Testis (tissue), 2 donors: ENCODE measurements at regions not wholly inside any gene's neighbourhood (a gene's known extent, or its start where the extent isn't known, plus 50 kb on each side); places are given as distances from the start of the nearest gene placed in this dataset.

Experiments
- POLR2A ChIP-seq: fragments of 450-650 bp; IDR thresholded peaks from one replicate; pipeline ENCODE4 v1.6.1; 2017; ENCODE audit warnings: antibody characterized with exemption, mild to moderate bottlenecking, moderate library complexity
- TF ChIP-seq, protein P1 (sequence below), 3 experiments: fragments of 450-650 bp in 2 of 3; fragments of 200-600 bp in 1 of 3; sonication (generic) in 1 of 3; IDR thresholded peaks; one replicate each; pipeline ENCODE4 v1.5.1; 2016 to 2019; ENCODE audit warnings: antibody characterized with exemption in 3 of 3, mild to moderate bottlenecking in 2 of 3, moderate library complexity in 1 of 3

GRCh38 chr13:106675311-106675710, 107.4 kb upstream of the ARGLU1 start:
- TF ChIP-seq, protein P1, sequence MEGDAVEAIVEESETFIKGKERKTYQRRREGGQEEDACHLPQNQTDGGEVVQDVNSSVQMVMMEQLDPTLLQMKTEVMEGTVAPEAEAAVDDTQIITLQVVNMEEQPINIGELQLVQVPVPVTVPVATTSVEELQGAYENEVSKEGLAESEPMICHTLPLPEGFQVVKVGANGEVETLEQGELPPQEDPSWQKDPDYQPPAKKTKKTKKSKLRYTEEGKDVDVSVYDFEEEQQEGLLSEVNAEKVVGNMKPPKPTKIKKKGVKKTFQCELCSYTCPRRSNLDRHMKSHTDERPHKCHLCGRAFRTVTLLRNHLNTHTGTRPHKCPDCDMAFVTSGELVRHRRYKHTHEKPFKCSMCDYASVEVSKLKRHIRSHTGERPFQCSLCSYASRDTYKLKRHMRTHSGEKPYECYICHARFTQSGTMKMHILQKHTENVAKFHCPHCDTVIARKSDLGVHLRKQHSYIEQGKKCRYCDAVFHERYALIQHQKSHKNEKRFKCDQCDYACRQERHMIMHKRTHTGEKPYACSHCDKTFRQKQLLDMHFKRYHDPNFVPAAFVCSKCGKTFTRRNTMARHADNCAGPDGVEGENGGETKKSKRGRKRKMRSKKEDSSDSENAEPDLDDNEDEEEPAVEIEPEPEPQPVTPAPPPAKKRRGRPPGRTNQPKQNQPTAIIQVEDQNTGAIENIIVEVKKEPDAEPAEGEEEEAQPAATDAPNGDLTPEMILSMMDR (IDR thresholded peaks at IDR 0.05): no peak
- no peak for TF ChIP-seq POLR2A
